H1 (cell line): ENCODE measurements at regions not wholly inside any gene's neighbourhood (a gene's known extent, or its start where the extent isn't known, plus 50 kb on each side); places are given as distances from the start of the nearest gene placed in this dataset.

Source experiments
- CBX5 ChIP-seq: fragments of 300-800, 300-1000 bp; sonication (generic); IDR thresholded peaks from 2 replicates; pipeline ENCODE4 v1.7.1; 2016; ENCODE audit warnings: antibody characterized with exemption, low read length, low read depth
- CHD7 ChIP-seq: fragments of 300-600 bp; sonication (generic); IDR thresholded peaks from 2 replicates; pipeline ENCODE4 v1.7.1; 2012; ENCODE audit warnings: low read length, moderate library complexity, mild to moderate bottlenecking, inconsistent platforms; ENCODE audit not compliant: insufficient replicate concordance
- CTBP2 ChIP-seq: IDR thresholded peaks from 2 replicates; pipeline ENCODE4 v1.7.0; 2011; ENCODE audit warnings: borderline replicate concordance, mild to moderate bottlenecking, moderate library complexity, mixed read lengths, low read length; ENCODE audit not compliant: insufficient read depth, insufficient read length
- SIX5 ChIP-seq: IDR thresholded peaks from 2 replicates; pipeline ENCODE4 v1.6.1; 2011; ENCODE audit warnings: mild to moderate bottlenecking, low read depth, low read length
- SP1 ChIP-seq: IDR thresholded peaks from 2 replicates; pipeline ENCODE4 v1.6.1; 2011; ENCODE audit warnings: low read depth, low read length
- SP2 ChIP-seq: IDR thresholded peaks from 2 replicates; pipeline ENCODE4 v1.6.1; 2012; ENCODE audit warnings: mild to moderate bottlenecking, low read length, inconsistent platforms
- SUZ12 ChIP-seq: fragments of 200-600 bp; sonication (generic); IDR thresholded peaks from 2 replicates; pipeline ENCODE4 v1.6.1; 2012; ENCODE audit warnings: mild to moderate bottlenecking, inconsistent platforms, low read length, moderate library complexity, mixed read lengths

DNA sequence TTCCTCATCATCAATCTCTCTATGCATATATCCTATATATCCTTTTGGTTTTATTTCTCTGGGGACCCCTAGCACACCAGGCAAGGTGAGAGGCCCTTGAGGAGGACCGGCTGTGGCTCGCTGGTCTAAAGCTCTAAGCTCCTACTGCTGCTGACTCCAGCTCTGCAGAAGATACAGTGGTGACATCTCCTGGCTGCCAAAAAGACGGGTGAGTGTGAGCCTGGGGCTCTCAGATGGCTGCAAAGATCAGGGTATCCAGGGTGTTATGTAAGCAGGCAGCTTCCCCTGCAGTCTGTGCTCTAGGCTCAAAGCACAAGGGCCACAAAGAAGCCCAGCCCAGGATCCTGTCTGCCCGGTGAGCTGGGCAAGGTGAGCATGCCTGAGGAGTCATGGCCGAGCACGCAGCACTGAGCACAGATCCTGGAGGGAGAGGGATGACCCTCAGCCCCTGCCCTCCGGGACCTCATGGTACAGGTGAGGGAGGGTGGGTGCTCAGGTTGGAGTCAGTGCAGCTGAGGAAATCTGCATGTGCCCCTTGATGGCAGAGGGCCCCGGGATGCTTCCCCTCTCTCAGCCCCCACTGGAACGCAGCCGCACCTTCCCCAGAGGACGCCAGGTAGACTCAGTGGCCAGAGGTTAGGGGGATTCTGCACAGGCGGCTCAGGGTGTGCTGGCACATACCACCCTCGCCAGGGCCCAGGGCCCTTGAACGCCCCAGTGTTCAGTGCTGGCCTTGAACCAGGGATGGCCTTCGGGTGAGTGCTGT is 95.4 kb upstream of the INSIG1 start (continued):
- TF ChIP-seq CHD7 (no peak), SP1 (no peak), CTBP2 (no peak), SP2 (no peak), SUZ12 (no peak), CBX5 (no peak), SIX5 (no peak)
